Mucosa of rectum (tissue), 2 donors: ENCODE measurements at regions not wholly inside any gene's neighbourhood (a gene's known extent, or its start where the extent isn't known, plus 50 kb on each side); places are given as distances from the start of the nearest gene placed in this dataset.
"Not testable (repeated sequence)": the region's sequence is repeated elsewhere in the genome, so short reads cannot be mapped to it uniquely, and the experiment has no call there.

ENCODE experiments used
- H3K27ac ChIP-seq, 2 donors: one replicate each; pipeline ENCODE4 v1.7.0; 2013; ENCODE audit warnings: inconsistent platforms in 2 of 2, low read depth in 2 of 2, low read length in 2 of 2
- H3K27me3 ChIP-seq, 2 donors: one replicate each; pipeline ENCODE4 v1.7.0; 2013; ENCODE audit warnings: low read length in 2 of 2; ENCODE audit not compliant: control insufficient read depth in 2 of 2, insufficient read depth in 2 of 2
- H3K36me3 ChIP-seq, 2 donors: one replicate each; pipeline ENCODE4 v1.7.0; 2013; ENCODE audit warnings: low read length in 2 of 2; ENCODE audit not compliant: control insufficient read depth in 2 of 2, insufficient read depth in 2 of 2
- H3K4me1 ChIP-seq, 2 donors: one replicate each; pipeline ENCODE4 v1.7.0; 2013; ENCODE audit warnings: low read length in 2 of 2, mild to moderate bottlenecking in 1 of 2; ENCODE audit not compliant: control insufficient read depth in 2 of 2, insufficient read depth in 2 of 2
- H3K4me3 ChIP-seq, 2 donors: one replicate each; pipeline ENCODE4 v1.7.0; 2013; ENCODE audit warnings: low read length in 2 of 2
- H3K9ac ChIP-seq, 2 donors: one replicate each; pipeline ENCODE4 v1.7.0; 2013; ENCODE audit warnings: low read length in 2 of 2, low read depth in 1 of 2, mild to moderate bottlenecking in 1 of 2
- H3K9me3 ChIP-seq, 2 donors: one replicate each; pipeline ENCODE4 v1.7.0; 2013; ENCODE audit warnings: low read length in 2 of 2; ENCODE audit not compliant: control insufficient read depth in 2 of 2
- donor health status: healthy.
- donor health status: Normal muscosa, but diverticular disease.

- not testable (repeated sequence) for H3K27me3 ChIP-seq, H3K9me3 ChIP-seq, H3K36me3 ChIP-seq, H3K9ac ChIP-seq, H3K4me1 ChIP-seq, H3K4me3 ChIP-seq, H3K27ac ChIP-seq
These were observed 126.5 kb upstream of the NBPF9 start for GRCh38 chr1:149229813-149230212.

- H3K27me3 ChIP-seq, H3K9me3 ChIP-seq, H3K9ac ChIP-seq, H3K27ac ChIP-seq, H3K4me3 ChIP-seq, H3K4me1 ChIP-seq, H3K36me3 ChIP-seq: not testable (repeated sequence)
These were observed 131.9 kb upstream of the NBPF9 start for GRCh38 chr1:149234926-149235914.

GRCh38 chr1:149237515-149237914, 134.2 kb upstream of the NBPF9 start:
- not testable (repeated sequence) for H3K4me3 ChIP-seq, H3K27me3 ChIP-seq, H3K9me3 ChIP-seq, H3K9ac ChIP-seq, H3K27ac ChIP-seq, H3K36me3 ChIP-seq, H3K4me1 ChIP-seq

DNA sequence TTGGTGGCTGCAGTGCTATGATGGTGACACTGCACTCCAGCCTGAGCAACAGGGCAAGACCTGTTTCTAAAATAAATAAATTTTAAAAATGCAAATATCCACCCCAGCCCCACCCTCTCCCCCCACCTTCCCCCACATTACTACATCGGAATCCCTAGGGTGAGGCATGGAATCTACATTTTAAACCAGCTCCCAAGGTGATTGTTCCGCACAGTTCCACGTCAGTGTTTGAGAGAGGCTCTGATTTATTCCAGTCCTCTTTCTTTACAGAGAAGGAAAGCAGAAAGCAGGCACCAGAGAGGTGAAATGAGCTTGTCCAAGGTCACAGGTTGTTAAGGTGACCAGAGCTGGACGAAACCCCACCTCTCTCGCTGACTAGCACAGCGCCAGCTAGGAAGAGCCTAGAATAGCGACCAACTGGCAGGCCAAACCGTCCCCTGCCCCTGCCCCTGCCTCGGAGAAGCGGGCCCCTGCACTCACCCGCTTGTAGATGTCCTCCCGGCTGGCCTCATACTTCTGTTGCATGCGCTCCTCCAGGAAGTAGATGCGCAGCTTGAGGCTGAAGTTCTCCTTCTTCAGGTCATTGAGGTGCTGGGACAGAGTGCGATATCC, 136.7 kb upstream of the NBPF9 start:
- not testable (repeated sequence) for H3K36me3 ChIP-seq, H3K4me3 ChIP-seq, H3K9ac ChIP-seq, H3K27ac ChIP-seq, H3K27me3 ChIP-seq, H3K9me3 ChIP-seq, H3K4me1 ChIP-seq

- H3K27me3 ChIP-seq, H3K4me1 ChIP-seq, H3K36me3 ChIP-seq, H3K4me3 ChIP-seq, H3K9ac ChIP-seq, H3K9me3 ChIP-seq, H3K27ac ChIP-seq: not testable (repeated sequence)
These were observed 137.2 kb upstream of the NBPF9 start for GRCh38 chr1:149240530-149240929.

GRCh38 chr1:149241272-149241671, 137.9 kb upstream of the NBPF9 start:
- H3K27ac ChIP-seq, H3K9me3 ChIP-seq, H3K36me3 ChIP-seq, H3K9ac ChIP-seq, H3K27me3 ChIP-seq, H3K4me1 ChIP-seq, H3K4me3 ChIP-seq: not testable (repeated sequence)

GRCh38 chr1:149243572-149243971, 140.2 kb upstream of the NBPF9 start:
- not testable (repeated sequence) for H3K4me1 ChIP-seq, H3K4me3 ChIP-seq, H3K9ac ChIP-seq, H3K27me3 ChIP-seq, H3K9me3 ChIP-seq, H3K36me3 ChIP-seq, H3K27ac ChIP-seq

- not testable (repeated sequence) for H3K9me3 ChIP-seq, H3K9ac ChIP-seq, H3K4me3 ChIP-seq, H3K36me3 ChIP-seq, H3K4me1 ChIP-seq, H3K27me3 ChIP-seq, H3K27ac ChIP-seq
These were observed 141.3 kb upstream of the NBPF9 start for GRCh38 chr1:149244621-149245020.

GRCh38 chr1:149246212-149246611, 142.9 kb upstream of the NBPF9 start:
- H3K27me3 ChIP-seq, H3K9ac ChIP-seq, H3K36me3 ChIP-seq, H3K4me3 ChIP-seq, H3K4me1 ChIP-seq, H3K9me3 ChIP-seq, H3K27ac ChIP-seq: not testable (repeated sequence)

- H3K9ac ChIP-seq, H3K27ac ChIP-seq, H3K4me1 ChIP-seq, H3K36me3 ChIP-seq, H3K4me3 ChIP-seq, H3K27me3 ChIP-seq, H3K9me3 ChIP-seq: not testable (repeated sequence)
These were observed 145.3 kb upstream of the NBPF9 start for GRCh38 chr1:149248610-149249009.
